Ovary (tissue), 7 donors: ENCODE measurements at regions not wholly inside any gene's neighbourhood (a gene's known extent, or its start where the extent isn't known, plus 50 kb on each side); places are given as distances from the start of the nearest gene placed in this dataset.

Source experiments
- DNase-seq, 5 donors: peaks; one replicate each; pipeline ENCODE4 v3.0.0-alpha.2; 2019 to 2020
- H3K27ac ChIP-seq, 2 donors: fragments of 200-600 bp; one replicate each; pipeline versions ENCODE4 v1.5.1 to v1.8.0; 2019 to 2022
- H3K27me3 ChIP-seq: fragments of 200-600 bp; one replicate; pipeline ENCODE4 v1.8.0; 2022
- H3K36me3 ChIP-seq: fragments of 200-600 bp; sonication (generic); one replicate; pipeline ENCODE4 v1.5.1; 2019
- H3K4me1 ChIP-seq: one replicate; pipeline ENCODE4 v1.8.1; 2013; ENCODE audit warnings: mild to moderate bottlenecking, moderate library complexity; ENCODE audit not compliant: insufficient read depth
- H3K4me3 ChIP-seq: fragments of 200-600 bp; sonication (generic); one replicate; pipeline ENCODE4 v1.5.1; 2017
- H3K9me3 ChIP-seq, 2 donors: fragments of 200-600 bp in 1 of 2; sonication (generic) in 1 of 2; one replicate each; pipeline versions ENCODE4 v1.5.1 to v1.8.1; 2013 to 2019; ENCODE audit warnings: mild to moderate bottlenecking in 1 of 2, moderate library complexity in 1 of 2
- EP300 ChIP-seq: sonication (generic); formaldehyde crosslinking; IDR thresholded peaks from one replicate; pipeline ENCODE4 v1.6.1; 2017; ENCODE audit warnings: antibody characterized with exemption
- POLR2A ChIP-seq: fragments of 450-650 bp; IDR thresholded peaks from one replicate; pipeline ENCODE4 v1.6.1; 2017; ENCODE audit warnings: antibody characterized with exemption, mild to moderate bottlenecking, moderate library complexity
- WGBS, 3 donors: extraction: QIAGEN DNeasy Blood & Tissue Kit in 1 of 3; methylation state at CpG; one replicate each; pipeline versions ENCODE4 v1.1.5 to v1.1.7; 2013 to 2017; 5-methylcytosine and 5-hydroxymethylcytosine counted together
- intact Hi-C, 4 donors: fragments of 100-400 bp; cut with DNase I; formaldehyde crosslinking; loops; one replicate each; pipeline versions ENCODE4 v1.11.0 to v1.15.1; 2022 to 2023
- TF ChIP-seq, protein P1 (sequence below), 3 donors: fragments of 450-650 bp in 2 of 3; fragments of 200-600 bp in 1 of 3; IDR thresholded peaks; one replicate each; pipeline versions ENCODE4 v1.5.1 to v1.8.0; 2016 to 2022; ENCODE audit warnings: antibody characterized with exemption in 3 of 3, mild to moderate bottlenecking in 1 of 3
- donor health status: DM: no; HTN: no; CAD: no; lungs with moderate emphysema.
- donor health status: DM: no; HTN: no; CAD: no.
- donor health status: Bipolar disorder and iron deficiency.
- donor health status: DM: no; HTN: no; CAD: no.
- donor health status: DM: yes; HTN: yes; CAD: no.

DNA sequence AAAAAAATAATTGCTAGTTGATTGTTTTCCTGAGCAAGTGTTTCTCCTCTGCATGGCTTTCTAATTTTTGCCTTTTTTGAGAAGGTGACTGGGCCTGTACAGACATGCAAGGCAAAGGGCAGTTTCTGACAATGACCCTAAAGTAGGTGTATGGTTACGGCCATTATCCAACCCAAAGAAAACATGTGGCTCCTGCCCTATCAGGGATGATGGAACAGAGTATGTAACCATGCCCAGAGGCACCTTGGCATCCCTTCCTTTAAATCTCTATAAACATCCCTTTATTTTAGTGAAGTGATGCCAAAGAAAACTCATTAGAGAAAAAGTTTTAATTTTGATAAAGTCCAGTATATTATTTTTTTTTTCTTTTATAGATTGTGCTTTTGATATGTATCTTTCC, 217.5 kb downstream of the LPIN1 start:
- H3K27me3 ChIP-seq = no peaks in the 10 kb centered on the region
- intact Hi-C loops = no loop called here
- H3K36me3 ChIP-seq = no peaks in the 10 kb centered on the region
- TF ChIP-seq POLR2A (no peak), EP300 (no peak)
- TF ChIP-seq, protein P1, sequence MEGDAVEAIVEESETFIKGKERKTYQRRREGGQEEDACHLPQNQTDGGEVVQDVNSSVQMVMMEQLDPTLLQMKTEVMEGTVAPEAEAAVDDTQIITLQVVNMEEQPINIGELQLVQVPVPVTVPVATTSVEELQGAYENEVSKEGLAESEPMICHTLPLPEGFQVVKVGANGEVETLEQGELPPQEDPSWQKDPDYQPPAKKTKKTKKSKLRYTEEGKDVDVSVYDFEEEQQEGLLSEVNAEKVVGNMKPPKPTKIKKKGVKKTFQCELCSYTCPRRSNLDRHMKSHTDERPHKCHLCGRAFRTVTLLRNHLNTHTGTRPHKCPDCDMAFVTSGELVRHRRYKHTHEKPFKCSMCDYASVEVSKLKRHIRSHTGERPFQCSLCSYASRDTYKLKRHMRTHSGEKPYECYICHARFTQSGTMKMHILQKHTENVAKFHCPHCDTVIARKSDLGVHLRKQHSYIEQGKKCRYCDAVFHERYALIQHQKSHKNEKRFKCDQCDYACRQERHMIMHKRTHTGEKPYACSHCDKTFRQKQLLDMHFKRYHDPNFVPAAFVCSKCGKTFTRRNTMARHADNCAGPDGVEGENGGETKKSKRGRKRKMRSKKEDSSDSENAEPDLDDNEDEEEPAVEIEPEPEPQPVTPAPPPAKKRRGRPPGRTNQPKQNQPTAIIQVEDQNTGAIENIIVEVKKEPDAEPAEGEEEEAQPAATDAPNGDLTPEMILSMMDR (IDR thresholded peaks at IDR 0.05) = no peak
- no peaks in the 10 kb centered on the region for H3K4me1 ChIP-seq
- H3K4me3 ChIP-seq = no peak overlapping the region
- no peak overlapping the region for H3K27ac ChIP-seq
- 75 to 95% (median 87%) methylated on average over 1 of the region's 1 CpG for WGBS, 3 donors
- H3K9me3 ChIP-seq = no peaks in the 10 kb centered on the region
- no peak for DNase-seq

DNA sequence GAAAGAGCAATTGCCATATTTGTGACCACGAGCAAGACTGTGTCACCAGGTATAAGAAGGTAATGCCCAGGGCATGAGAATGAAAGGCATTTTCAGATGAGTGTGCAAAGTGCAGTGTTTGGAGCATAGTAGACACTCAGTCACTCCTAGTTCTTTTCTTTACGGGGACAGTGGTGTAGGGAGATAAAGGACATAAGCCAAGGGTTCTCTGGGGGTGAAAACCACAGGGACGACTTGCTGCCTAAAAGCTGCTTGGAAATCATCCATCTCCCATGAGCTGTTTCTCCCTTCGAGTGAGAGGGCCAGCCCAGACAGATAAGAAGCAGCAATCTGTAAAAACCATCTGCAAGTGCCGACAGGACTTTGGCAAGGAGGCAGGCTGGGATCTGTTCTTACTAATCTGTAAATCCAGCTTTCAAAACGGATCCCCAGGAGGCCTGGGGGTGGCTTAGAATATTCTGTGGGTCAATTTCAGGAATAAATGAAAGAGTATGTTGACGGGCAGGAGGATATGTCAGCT, 221.6 kb downstream of the LPIN1 start:
- intact Hi-C loops = no loop called here
- H3K27me3 ChIP-seq = no peaks in the 10 kb centered on the region
- no peaks in the 10 kb centered on the region for H3K36me3 ChIP-seq
- WGBS, 3 donors = 29 to 31% (median 31%) methylated on average over 7 of the region's 7 CpGs
- no peaks in the 10 kb centered on the region for H3K9me3 ChIP-seq
- TF ChIP-seq POLR2A = no peak
- TF ChIP-seq, protein P1 (IDR thresholded peaks at IDR 0.05) = no peak
- no peak for TF ChIP-seq EP300
- DNase-seq = no peak
- no peaks in the 10 kb centered on the region for H3K4me1 ChIP-seq
- no peak overlapping the region for H3K4me3 ChIP-seq
- no peak overlapping the region for H3K27ac ChIP-seq

DNA sequence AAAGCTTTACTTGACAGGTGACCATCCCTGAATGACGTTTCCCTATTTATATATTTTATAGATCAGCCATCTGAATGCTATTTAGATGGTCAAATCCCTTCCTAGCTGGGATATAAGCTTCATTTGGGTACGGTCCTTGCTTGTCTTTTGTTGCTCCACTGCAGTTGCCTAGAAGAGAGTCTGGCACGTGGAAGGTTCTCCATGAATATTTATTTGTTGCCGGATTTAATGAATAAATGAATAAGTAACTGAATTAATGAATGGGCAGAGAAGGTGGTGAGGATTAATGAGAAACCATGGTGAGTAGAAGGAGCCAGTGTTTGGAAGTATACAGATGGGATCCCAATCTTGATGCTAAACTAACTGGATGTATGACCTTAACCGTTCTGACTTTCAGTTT, 222.1 kb downstream of the LPIN1 start:
- no peak for DNase-seq
- Histone ChIP-seq H3K27me3 (no peaks in the 10 kb centered on the region), H3K4me3 (no peak overlapping the region), H3K9me3 (no peaks in the 10 kb centered on the region), H3K27ac (no peak overlapping the region), H3K4me1 (no peaks in the 10 kb centered on the region), H3K36me3 (no peaks in the 10 kb centered on the region)
- WGBS, 3 donors = 85 to 89% (median 89%) methylated on average over 5 of the region's 5 CpGs
- intact Hi-C loops = no loop called here
- TF ChIP-seq, protein P1 (IDR thresholded peaks at IDR 0.05) = no peak
- no peak for TF ChIP-seq POLR2A
- no peak for TF ChIP-seq EP300

DNA sequence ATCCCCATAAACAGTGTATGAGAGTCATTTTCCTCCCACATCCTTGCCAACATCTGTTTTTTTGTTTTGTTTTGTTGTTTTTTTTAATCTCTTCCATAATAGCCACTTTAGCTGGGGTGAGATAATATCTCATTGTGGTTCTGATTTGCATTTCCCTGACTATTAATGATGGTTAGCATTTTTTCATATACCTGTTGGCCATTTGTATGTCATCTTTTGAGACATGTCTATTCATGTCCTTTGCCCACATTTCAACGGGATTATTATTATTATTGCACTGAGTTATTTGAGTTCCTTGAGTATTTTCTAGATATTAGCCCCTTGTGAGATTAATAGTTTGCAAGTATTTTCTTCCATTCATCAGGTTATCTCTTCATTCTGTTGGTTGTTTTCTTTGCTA, 223.3 kb downstream of the LPIN1 start:
- 88 to 94% (median 94%) methylated on average over 1 of the region's 1 CpG for WGBS, 3 donors
- intact Hi-C loops = no loop called here

More for the DNA sequence above, 223.3 kb downstream of the LPIN1 start:
- TF ChIP-seq POLR2A (no peak), EP300 (no peak)
- TF ChIP-seq, protein P1 (IDR thresholded peaks at IDR 0.05) = no peak
- no peaks in the 10 kb centered on the region for H3K27me3 ChIP-seq
- H3K4me1 ChIP-seq = no peaks in the 10 kb centered on the region
- no peak for DNase-seq
- H3K9me3 ChIP-seq = no peaks in the 10 kb centered on the region
- H3K4me3 ChIP-seq = no peak overlapping the region
- no peaks in the 10 kb centered on the region for H3K36me3 ChIP-seq
- H3K27ac ChIP-seq = no peak overlapping the region
